OCI-LY7 (cell line): ENCODE measurements at regions not wholly inside any gene's neighbourhood (a gene's known extent, or its start where the extent isn't known, plus 50 kb on each side); places are given as distances from the start of the nearest gene placed in this dataset.

Experiments used
- BruUV-seq: library from RNA; stranded (reverse); fragments of 400-500 nt; replicated peaks from 2 replicates; lab custom pipeline; 2021; lab: Mats Ljungman, UMichigan
- CTCF ChIA-PET: fragments of 300-600 bp; sonication (Branson Sonifier 250); formaldehyde crosslinking; loops from one replicate; lab custom pipeline; 2022; ENCODE audit warnings: antibody characterized with exemption; ENCODE audit not compliant: unreplicated experiment; lab: Charles Lee
- POLR2A ChIA-PET: fragments of 300-600 bp; sonication (Branson Sonifier 250); formaldehyde crosslinking; loops from one replicate; lab custom pipeline; 2022; ENCODE audit warnings: antibody characterized with exemption; lab: Charles Lee
- DNase-seq: peaks from one replicate; pipeline ENCODE4 v3.0.0-alpha.2; 2015; ENCODE audit warnings: low spot score
- H2AFZ ChIP-seq: fragments of 200-600 bp; sonication (generic), shearing (Covaris generic); 2 replicates; pipeline ENCODE4 v1.6.1; 2014; ENCODE audit warnings: mild to moderate bottlenecking, antibody characterized with exemption, low read length, moderate library complexity
- H3K27ac ChIP-seq: fragments of 200-600 bp; sonication (generic); 2 replicates; pipeline ENCODE4 v1.5.1; 2014; ENCODE audit warnings: mixed run types, low read depth, mild to moderate bottlenecking, moderate library complexity, low read length, inconsistent platforms; ENCODE audit not compliant: poor library complexity, severe bottlenecking
- H3K36me3 ChIP-seq: fragments of 200-600 bp; sonication (generic); 2 replicates; pipeline ENCODE4 v1.6.1; 2014; ENCODE audit warnings: mild to moderate bottlenecking, antibody characterized with exemption, low read length, moderate library complexity, mixed read lengths; ENCODE audit not compliant: insufficient read depth
- H3K4me1 ChIP-seq: fragments of 200-600 bp; sonication (generic); 2 replicates; pipeline ENCODE4 v1.5.1; 2014; ENCODE audit warnings: mild to moderate bottlenecking, low read length; ENCODE audit not compliant: insufficient read depth, poor library complexity, severe bottlenecking
- H3K4me2 ChIP-seq: fragments of 200-600 bp; sonication (generic); 2 replicates; pipeline ENCODE4 v1.6.1; 2014; ENCODE audit warnings: mild to moderate bottlenecking, low read length
- H3K4me3 ChIP-seq: fragments of 200-600 bp; sonication (generic); 2 replicates; pipeline ENCODE4 v1.5.1; 2014; ENCODE audit warnings: mild to moderate bottlenecking, low read depth, low read length; ENCODE audit not compliant: poor library complexity, severe bottlenecking
- H3K79me2 ChIP-seq: fragments of 200-600 bp; sonication (generic); 2 replicates; pipeline ENCODE4 v1.6.1; 2016; ENCODE audit warnings: low read depth, mild to moderate bottlenecking, low read length, moderate library complexity, mixed read lengths; ENCODE audit not compliant: insufficient read depth
- H3K9me2 ChIP-seq: fragments of 200-600 bp; sonication (generic); 2 replicates; pipeline ENCODE4 v1.6.1; 2016; ENCODE audit warnings: mild to moderate bottlenecking, low read length, mixed read lengths; ENCODE audit not compliant: insufficient read depth
- H3K9me3 ChIP-seq: fragments of 200-600 bp; sonication (generic); 2 replicates; pipeline ENCODE4 v1.6.1; 2014; ENCODE audit warnings: mild to moderate bottlenecking, mixed run types, low read length, mixed read lengths
- H4K20me1 ChIP-seq: fragments of 200-600 bp; sonication (generic); 2 replicates; pipeline ENCODE4 v1.6.1; 2014; ENCODE audit warnings: mild to moderate bottlenecking, antibody characterized with exemption, low read length, moderate library complexity, mixed read lengths; ENCODE audit not compliant: insufficient read depth
- CTCF ChIP-seq: fragments of 200-600 bp; sonication (generic); conservative IDR thresholded peaks from 2 replicates; pipeline ENCODE4 v1.5.1; 2014; ENCODE audit warnings: mild to moderate bottlenecking, antibody characterized with exemption, low read length, moderate library complexity, mixed read lengths
- EZH2phosphoT487 ChIP-seq: fragments of 200-600 bp; sonication (generic); IDR thresholded peaks from 2 replicates; pipeline ENCODE4 v1.6.1; 2018; ENCODE audit warnings: low read depth, borderline replicate concordance, mild to moderate bottlenecking, mixed run types, antibody characterized with exemption, low read length, moderate library complexity, mixed read lengths
- intact Hi-C: fragments of 100-400 bp; cut with micrococcal nuclease; formaldehyde crosslinking; loops from one replicate; pipeline ENCODE4 v1.10.0; 2022; ENCODE audit not compliant: unreplicated experiment

DNA sequence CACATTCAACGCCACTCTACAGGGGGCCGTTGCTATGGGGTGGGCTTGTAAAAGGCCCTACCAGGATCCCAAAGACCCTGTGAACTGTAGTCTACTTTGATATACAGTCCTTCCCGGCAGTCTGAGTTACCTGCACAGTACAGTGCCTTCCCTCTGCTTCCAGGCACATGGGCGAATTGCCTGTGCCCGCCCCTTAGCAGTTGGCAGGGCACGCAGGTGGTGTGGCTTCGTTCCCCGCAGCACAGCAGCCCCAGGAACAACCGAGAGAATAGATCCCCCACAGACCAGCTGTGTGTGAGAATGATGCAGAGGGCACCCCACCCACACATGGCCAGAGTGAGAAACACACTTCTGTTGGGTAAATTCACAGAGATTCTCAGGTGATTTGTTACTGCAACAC, 60.6 kb downstream of the MRPL57 start:
- no peaks in the 10 kb centered on the region for H3K9me2 ChIP-seq
- BruUV-seq = no TSS peak
- no peak overlapping the region for H3K4me2 ChIP-seq
- no peak for DNase-seq
- no peak for TF ChIP-seq CTCF
- no peak for TF ChIP-seq EZH2phosphoT487
- H4K20me1 ChIP-seq = no peaks in the 10 kb centered on the region
- H3K4me3 ChIP-seq = no peak overlapping the region
- no peaks in the 10 kb centered on the region for H3K4me1 ChIP-seq
- no peak overlapping the region for H3K27ac ChIP-seq
- no peaks in the 10 kb centered on the region for H3K36me3 ChIP-seq
- ChIA-PET POLR2A (interaction anchor here (0.5 kb wide), 1 partner anchor 735 kb away, joined by 6 read pairs; no protein-coding TSS in a partner anchor), CTCF (no interaction called here)
- no peaks in the 10 kb centered on the region for H3K79me2 ChIP-seq
- H3K9me3 ChIP-seq = no peaks in the 10 kb centered on the region
- H2AFZ ChIP-seq = no peak overlapping the region
- intact Hi-C loops = no loop called here

DNA sequence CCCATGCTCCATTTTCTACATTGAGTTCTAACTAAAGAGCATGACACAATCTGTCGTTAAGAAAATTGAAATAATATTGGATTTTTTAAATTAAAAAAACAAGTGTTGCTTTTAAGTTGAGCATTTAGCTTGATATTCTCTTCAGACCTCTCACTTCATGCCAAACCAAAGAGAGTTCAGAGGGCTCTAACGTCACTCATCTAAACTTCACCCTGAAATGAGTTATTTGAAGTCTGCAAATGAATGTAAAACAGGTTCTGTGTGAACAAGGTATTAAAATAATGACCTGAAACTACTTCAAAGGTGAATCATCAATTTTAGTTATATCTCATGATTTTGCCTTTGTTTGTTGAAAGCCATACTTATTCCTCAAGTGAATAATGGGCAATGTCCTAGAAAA, 61.8 kb downstream of the MRPL57 start:
- intact Hi-C loops = no loop called here
- Histone ChIP-seq H3K27ac (no peak overlapping the region), H2AFZ (no peak overlapping the region), H3K79me2 (no peaks in the 10 kb centered on the region), H3K9me3 (no peaks in the 10 kb centered on the region), H3K9me2 (no peaks in the 10 kb centered on the region), H3K4me2 (no peak overlapping the region), H3K36me3 (no peaks in the 10 kb centered on the region), H3K4me3 (no peak overlapping the region), H4K20me1 (no peaks in the 10 kb centered on the region), H3K4me1 (no peaks in the 10 kb centered on the region)
- POLR2A ChIA-PET = no interaction called here
- BruUV-seq = no TSS peak
- DNase-seq = no peak
- CTCF ChIA-PET = no interaction called here
- TF ChIP-seq CTCF (no peak), EZH2phosphoT487 (no peak)

DNA sequence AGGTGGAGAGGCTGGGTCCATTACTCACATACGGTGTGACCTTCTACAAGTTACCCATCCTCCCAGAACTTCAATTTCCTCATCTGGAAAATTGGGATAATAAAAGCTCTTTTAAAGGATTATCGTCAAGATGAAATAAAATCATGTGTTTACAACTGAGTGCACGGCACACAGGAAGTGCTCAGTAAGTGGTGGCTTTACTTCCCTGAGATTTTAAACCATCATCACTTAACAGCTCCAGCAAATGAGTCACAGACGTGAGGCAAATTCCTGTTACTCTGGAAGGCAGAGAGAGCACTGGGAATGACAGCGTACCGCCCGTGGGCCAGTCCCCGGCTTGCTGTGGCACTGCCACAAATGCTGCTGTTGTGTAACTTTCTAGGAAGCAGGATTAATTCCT, 64.1 kb downstream of the MRPL57 start:
- Histone ChIP-seq H3K36me3 (no peaks in the 10 kb centered on the region), H2AFZ (no peak overlapping the region), H4K20me1 (no peaks in the 10 kb centered on the region), H3K4me3 (no peak overlapping the region), H3K9me3 (no peaks in the 10 kb centered on the region), H3K27ac (no peak overlapping the region), H3K4me2 (no peak overlapping the region), H3K4me1 (no peaks in the 10 kb centered on the region), H3K79me2 (no peaks in the 10 kb centered on the region), H3K9me2 (no peaks in the 10 kb centered on the region)
- TF ChIP-seq CTCF (no peak), EZH2phosphoT487 (no peak)
- POLR2A ChIA-PET = interaction anchor here (0.6 kb wide), 1 partner anchor 1423 kb away, joined by 3 read pairs; no protein-coding TSS in a partner anchor
- intact Hi-C loops = no loop called here
- no TSS peak for BruUV-seq
- CTCF ChIA-PET = no interaction called here
- no peak for DNase-seq
